Stimulated activated CD4-positive, alpha-beta T cell treated with anti-CD3 and anti-CD28 coated beads, TNF-alpha, amount 100 ng/mL, for 4 hours (primary cell): ENCODE measurements at regions not wholly inside any gene's neighbourhood (a gene's known extent, or its start where the extent isn't known, plus 50 kb on each side); places are given as distances from the start of the nearest gene placed in this dataset.
"Not testable (repeated sequence)": the region's sequence is repeated elsewhere in the genome, so short reads cannot be mapped to it uniquely, and the experiment has no call there.

Source experiments
- DNase-seq, 3 experiments: peaks; one replicate each; pipeline ENCODE4 v3.0.0-alpha.2; 2020; ENCODE audit warnings: low read depth in 3 of 3

- DNase-seq = no peak
Measured at GRCh38 chr2:210730672-210731071, 174.3 kb downstream of the CPS1 start.

GRCh38 chr2:210746826-210747225 is 190.4 kb downstream of the CPS1 start:
- DNase-seq = not testable (repeated sequence)

GRCh38 chr2:210752532-210752931 is 196.1 kb downstream of the CPS1 start:
- DNase-seq = no peak

DNA sequence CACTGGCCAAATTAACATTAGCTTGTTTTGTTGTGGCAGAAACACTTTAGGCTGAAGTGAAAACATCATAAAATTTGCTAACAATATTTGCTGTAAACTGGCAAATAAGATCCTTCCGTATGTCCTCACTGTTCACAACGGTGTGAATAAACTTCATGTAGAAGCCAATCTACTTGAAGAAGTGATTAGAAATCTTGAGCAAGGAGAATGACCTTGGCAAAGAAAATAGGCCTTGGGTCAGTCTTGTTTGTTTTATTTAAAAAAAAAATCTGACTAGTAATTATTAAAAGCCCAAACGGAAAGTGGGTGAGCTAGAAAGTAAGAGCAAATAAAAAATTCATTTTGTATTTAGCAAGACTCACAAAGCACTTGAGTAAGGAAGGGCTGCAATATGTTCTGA is 197.0 kb downstream of the CPS1 start:
- DNase-seq = no peak

- no peak for DNase-seq
Measured at GRCh38 chr2:210756855-210757254, 200.5 kb downstream of the CPS1 start.

DNA sequence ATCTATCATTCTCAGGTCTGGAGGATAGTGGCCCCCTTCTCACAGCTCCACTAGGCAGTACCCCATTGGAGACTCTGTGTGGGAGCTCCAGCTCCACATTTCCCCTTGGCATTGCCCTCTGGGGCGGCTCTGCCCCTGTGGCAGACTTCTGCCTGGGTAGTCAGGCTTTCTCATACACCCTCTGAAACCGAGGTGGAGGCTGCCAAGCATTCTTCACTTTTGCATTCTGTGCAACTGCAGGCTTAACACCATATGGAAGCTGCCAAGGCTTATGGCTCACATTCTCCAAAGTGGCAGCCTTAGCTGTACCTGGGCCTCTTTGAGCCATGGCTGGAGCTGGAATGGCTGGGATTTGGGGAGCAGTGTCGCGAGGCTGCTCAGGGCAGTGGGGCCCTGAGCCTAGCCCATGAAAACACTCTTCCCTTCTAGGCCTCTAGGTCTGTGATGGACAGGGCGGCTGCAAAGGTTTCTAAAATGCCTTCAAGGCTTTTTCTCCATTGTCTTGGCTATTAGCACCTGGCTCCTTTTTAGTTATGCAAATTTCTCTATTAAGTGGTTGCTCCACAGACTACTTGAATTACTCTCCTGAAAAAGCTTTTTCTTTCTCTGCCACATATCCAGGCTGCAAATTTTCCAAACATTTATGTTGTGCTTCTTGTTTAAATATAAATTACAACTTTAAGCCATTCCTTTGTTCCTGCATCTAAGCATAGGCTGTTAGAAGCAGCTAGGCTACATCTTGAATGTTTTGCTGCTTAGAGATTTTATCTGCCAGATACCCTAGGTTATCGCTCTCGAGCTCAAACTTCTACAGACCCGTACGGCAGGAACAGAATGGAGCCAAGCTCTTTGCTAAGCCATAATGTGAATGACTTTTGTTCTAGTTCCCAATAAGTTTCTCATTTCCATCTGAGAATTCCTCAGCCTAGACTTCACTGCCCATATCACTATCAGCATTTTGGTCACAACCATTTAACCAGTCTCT is 206.5 kb downstream of the CPS1 start:
- no peak for DNase-seq

- DNase-seq = no peak
Measured at GRCh38 chr2:210768329-210768910, 212.0 kb downstream of the CPS1 start.

- no peak for DNase-seq
Measured at GRCh38 chr2:210776756-210777155, 220.4 kb downstream of the CPS1 start.

DNA sequence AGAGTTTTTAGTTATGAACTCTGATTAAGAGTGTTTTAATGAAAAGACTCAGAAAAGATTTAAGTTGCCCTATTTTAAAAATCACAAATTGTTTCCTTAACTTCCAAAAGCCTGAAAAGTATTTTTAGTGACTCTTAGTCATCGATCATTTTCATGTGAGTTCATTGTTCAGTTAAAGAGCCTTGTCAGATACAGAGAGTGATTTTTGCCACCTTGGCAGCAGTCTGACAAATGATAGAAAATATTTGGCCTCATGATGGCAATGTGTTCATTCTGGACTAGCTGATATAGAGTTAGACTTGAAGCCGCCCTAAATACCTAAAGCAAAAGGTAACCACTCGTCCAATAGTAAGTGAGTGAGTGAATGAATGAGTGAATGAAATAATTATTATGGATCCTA is 225.8 kb downstream of the CPS1 start:
- DNase-seq = no peak

GRCh38 chr2:210787831-210788230 is 231.4 kb downstream of the CPS1 start:
- not testable (repeated sequence) for DNase-seq

DNA sequence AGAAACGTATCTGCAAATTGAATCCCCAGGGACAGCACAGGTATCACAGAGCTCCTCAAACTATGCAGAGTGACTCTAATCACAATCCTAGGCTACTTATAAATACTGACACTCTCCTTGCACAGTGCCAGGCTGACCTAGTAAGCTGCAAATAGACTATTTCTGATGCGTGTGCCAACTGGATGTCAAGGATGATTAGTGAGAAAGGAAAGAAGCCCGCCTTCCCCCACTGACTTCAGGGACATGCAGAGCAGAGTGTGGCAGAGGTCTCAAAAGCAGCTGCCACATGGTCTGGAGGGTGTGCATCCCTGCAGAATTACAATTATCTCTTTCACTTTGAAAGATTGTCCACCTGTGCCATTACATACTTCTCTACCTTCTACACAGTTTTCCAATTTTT is 235.6 kb downstream of the CPS1 start:
- no peak for DNase-seq

GRCh38 chr2:210795506-210795905 is 239.1 kb downstream of the CPS1 start:
- DNase-seq = no peak

DNA sequence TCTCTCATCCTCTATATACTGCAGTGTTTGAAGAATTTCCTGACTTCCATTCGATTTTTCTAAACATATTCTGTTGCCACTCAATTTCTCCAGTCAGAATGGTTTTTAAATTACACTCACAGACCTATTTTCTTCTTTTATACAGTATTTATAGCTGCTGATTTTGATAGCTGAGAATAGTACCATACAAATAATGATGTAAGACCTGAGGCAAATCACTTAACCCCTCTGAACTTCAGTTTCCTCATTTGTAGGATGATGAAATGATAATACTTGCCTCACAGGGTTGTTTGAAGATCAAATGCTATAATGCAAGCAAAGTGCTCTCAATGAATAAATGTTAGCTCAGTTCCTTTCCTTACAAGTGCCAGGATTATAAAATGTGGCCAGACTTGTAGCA is 241.8 kb downstream of the CPS1 start:
- DNase-seq = no peak

DNA sequence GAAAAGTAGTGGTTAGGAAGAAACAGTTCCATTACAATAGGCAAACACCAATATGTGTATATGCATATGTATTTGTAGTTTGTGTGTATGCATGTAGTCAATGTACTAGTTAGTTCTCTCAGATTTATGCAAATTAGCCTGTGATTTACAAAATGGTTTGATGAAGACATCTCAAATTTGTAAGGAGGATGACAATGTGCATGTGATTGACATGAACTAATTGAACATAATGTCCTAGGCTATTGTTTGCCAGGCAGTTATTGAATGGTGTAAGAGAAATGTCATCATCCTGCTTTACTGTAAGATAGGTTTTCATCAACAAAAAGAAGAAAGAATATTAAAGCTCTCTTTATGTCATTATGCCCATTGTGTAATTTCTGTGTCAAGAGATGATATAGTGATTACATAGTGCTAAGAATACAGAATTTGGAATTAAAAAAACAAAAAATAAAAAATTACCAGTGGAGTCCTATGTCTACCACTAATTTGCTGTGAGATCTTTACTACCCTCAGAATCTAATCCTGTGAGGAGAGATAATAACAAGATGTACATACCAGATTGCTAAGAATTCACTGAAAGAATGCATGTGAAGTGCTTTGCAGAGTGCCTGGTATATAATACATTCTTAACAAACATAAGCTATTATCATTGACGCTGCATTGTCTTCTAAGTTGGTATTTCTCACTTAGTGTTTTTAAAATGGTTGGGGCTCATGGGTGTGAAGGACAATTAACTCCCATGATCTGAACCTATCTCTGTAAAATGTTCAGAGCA is 258.0 kb downstream of the CPS1 start:
- no peak for DNase-seq

DNA sequence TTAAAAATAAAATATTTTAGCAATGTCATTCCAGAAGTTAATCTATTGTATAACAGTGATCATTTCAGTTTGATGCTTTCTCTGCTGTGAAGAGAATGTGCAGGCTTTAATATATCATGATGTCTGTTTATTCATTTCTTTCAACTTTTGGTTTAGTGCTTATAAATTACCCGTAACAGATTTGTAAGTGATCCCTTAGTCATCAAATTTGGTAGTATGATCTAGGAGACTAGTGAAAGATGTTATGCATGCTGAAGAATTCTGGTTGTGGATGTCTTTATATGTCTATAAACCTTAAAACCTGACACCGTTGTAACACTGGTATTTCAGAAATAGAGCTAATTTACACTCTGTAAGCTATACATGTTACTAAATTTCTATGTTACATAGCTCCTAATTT is 260.4 kb downstream of the CPS1 start:
- no peak for DNase-seq

- no peak for DNase-seq
Measured at GRCh38 chr2:210818473-210818872, 262.1 kb downstream of the CPS1 start.

DNA sequence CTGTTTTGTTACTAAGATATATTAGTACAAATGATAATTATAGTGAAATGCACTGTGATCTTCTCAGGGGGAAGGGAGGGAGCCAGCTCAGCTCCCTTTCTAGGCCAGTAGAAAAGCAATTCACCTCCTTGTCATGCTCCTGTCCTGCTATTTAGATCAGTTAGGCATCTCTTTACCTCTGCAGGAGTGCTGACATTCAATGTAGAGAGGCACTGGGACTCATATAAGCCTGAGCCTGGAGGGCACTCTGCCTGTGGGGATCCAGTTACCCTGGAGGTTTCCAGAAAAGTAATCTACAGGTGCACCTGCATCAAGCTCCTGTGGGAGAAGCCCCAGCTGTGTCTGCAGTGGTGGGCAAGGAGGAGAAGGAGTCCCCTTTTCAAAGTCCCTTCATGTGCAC is 277.0 kb downstream of the CPS1 start:
- no peak for DNase-seq

GRCh38 chr2:210839034-210839433 is 282.6 kb downstream of the CPS1 start:
- DNase-seq = no peak

- no peak for DNase-seq
Measured at GRCh38 chr2:210839450-210839849, 283.1 kb downstream of the CPS1 start.

DNA sequence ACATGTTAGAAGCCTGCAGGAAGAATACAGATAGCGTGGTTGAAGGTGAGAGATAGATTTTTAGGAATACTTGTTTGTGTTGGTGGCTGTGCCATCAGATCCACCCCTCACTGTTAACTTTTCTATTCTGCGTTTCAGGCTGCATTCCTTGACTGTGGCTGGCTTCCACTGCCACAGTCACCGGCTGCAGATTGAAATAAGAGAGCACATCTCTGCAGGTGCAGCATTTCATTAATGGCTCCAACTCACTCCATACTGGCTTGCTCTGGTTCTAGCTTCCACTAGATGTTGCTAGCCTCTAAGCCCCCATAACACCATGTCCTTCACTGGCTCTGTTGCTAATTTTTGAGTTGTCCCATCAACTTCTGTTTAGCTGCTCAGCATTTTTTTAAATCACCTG is 286.5 kb downstream of the CPS1 start:
- DNase-seq = no peak

DNA sequence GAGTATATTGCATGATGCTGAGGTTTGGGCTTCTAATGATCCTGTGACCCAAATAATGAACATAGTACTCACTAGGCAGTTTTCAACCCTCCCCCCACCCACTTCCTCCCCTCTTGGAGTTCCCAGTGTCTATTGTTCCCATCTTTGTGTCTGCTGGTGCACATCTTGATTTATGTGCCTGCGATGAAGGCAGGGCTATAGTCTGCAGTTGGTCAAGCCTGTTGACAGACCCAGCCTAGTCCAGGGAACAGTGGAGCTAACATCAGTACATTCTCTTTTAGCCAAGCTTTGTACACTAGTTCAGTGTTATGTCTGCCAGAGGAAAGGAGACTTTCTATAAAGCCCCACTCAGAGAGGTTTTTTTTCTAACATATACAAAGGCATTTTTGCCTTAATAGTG is 287.6 kb downstream of the CPS1 start:
- no peak for DNase-seq

- no peak for DNase-seq
Measured at GRCh38 chr2:210859314-210859713, 302.9 kb downstream of the CPS1 start.

GRCh38 chr2:210860276-210860675 is 303.9 kb downstream of the CPS1 start:
- no peak for DNase-seq
